Loucy (cell line): ENCODE measurements at regions not wholly inside any gene's neighbourhood (a gene's known extent, or its start where the extent isn't known, plus 50 kb on each side); places are given as distances from the start of the nearest gene placed in this dataset.

Experiments used
- EZH2phosphoT487 ChIP-seq: fragments of 200-600 bp; IDR thresholded peaks from 2 replicates; pipeline ENCODE4 v1.6.1; 2018; ENCODE audit warnings: antibody characterized with exemption, mild to moderate bottlenecking, moderate library complexity, borderline replicate concordance
- TF ChIP-seq, protein P1 (sequence below): fragments of 200-600 bp; sonication (generic); conservative IDR thresholded peaks from 2 replicates; pipeline ENCODE4 v1.5.1; 2014; ENCODE audit warnings: mild to moderate bottlenecking, antibody characterized with exemption, low read length

DNA sequence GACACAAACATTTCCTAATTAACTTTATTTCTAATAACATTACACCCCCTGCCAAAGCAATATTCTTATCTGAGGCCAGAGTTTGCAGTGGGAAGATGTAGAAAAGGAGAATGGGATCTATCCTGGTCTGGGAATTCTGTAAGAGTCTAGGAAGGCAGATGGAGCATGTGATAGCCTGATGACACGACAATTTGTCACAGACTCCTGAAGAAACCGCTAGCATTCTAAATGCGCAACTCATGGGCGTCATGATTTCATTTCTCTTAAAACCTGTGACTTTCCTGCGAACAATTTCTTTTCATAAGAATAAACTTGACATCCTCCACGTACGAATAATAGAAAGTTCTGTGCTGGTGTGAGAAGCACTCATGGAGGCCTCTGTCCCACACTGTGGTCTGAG is 72.9 kb upstream of the ATP10A start:
- TF ChIP-seq, protein P1, sequence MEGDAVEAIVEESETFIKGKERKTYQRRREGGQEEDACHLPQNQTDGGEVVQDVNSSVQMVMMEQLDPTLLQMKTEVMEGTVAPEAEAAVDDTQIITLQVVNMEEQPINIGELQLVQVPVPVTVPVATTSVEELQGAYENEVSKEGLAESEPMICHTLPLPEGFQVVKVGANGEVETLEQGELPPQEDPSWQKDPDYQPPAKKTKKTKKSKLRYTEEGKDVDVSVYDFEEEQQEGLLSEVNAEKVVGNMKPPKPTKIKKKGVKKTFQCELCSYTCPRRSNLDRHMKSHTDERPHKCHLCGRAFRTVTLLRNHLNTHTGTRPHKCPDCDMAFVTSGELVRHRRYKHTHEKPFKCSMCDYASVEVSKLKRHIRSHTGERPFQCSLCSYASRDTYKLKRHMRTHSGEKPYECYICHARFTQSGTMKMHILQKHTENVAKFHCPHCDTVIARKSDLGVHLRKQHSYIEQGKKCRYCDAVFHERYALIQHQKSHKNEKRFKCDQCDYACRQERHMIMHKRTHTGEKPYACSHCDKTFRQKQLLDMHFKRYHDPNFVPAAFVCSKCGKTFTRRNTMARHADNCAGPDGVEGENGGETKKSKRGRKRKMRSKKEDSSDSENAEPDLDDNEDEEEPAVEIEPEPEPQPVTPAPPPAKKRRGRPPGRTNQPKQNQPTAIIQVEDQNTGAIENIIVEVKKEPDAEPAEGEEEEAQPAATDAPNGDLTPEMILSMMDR: no peak
- no peak for TF ChIP-seq EZH2phosphoT487
